Mononuclear cell (primary cell): ENCODE measurements at regions not wholly inside any gene's neighbourhood (a gene's known extent, or its start where the extent isn't known, plus 50 kb on each side); places are given as distances from the start of the nearest gene placed in this dataset.
"Not testable (repeated sequence)": the region's sequence is repeated elsewhere in the genome, so short reads cannot be mapped to it uniquely, and the experiment has no call there.

Experiments used
- H3K27me3 ChIP-seq: 2 replicates; pipeline ENCODE4 v1.6.0; 2011; ENCODE audit warnings: low read length, control low read depth; ENCODE audit not compliant: insufficient read depth
- H3K4me1 ChIP-seq: 2 replicates; pipeline ENCODE4 v1.5.1; 2011; ENCODE audit warnings: mild to moderate bottlenecking, low read length, control low read depth; ENCODE audit not compliant: insufficient read depth
- H3K4me3 ChIP-seq: 2 replicates; pipeline ENCODE4 v1.5.1; 2011; ENCODE audit warnings: mild to moderate bottlenecking, low read length, moderate library complexity
- H3K9me3 ChIP-seq: 2 replicates; pipeline ENCODE4 v1.5.1; 2011; ENCODE audit warnings: low read depth, mild to moderate bottlenecking, control low read depth, low read length

DNA sequence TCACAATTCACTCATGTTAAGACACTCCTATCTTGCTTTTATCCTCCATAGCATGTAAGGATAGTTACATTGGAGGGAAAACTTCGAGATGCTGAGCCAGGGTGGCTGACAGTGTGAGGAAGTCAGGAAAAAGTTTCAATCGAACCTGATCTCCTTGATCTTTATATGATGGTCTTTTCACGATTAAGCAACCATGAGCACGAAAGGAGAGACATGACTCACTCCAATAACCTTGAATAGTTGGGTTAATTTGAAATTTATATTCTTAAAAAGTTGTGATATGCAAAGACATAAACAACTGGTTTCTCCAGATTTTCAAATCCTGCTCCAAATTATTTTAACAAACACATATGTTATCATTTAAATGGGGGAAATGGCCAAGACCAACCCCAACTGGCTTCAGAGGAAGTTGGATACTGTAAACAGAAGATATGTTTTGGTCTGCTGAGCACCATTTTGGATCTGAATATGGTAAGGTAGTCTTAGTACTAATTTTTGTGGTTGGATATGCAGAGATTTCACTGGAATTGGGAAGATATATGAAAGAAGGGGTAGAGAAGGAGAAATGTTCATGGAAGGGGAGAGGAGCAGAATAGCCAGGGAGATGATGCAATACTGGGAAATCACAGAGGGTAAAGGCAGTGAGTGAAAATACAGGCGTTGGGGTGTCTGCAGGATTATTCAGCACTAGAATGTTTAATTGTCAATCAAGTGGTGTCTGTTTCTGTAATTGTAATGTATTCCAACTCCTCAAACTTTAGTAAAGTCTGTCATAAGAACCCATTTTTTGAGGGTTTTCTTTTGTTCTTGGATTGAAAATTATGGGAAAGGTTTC is 185.2 kb upstream of the SLC38A2 start:
- Histone ChIP-seq H3K9me3 (no peaks in the 10 kb centered on the region), H3K27me3 (no peaks in the 10 kb centered on the region), H3K4me1 (peaks cover 14% of the 10 kb centered on the region), H3K4me3 (no peak overlapping the region)

DNA sequence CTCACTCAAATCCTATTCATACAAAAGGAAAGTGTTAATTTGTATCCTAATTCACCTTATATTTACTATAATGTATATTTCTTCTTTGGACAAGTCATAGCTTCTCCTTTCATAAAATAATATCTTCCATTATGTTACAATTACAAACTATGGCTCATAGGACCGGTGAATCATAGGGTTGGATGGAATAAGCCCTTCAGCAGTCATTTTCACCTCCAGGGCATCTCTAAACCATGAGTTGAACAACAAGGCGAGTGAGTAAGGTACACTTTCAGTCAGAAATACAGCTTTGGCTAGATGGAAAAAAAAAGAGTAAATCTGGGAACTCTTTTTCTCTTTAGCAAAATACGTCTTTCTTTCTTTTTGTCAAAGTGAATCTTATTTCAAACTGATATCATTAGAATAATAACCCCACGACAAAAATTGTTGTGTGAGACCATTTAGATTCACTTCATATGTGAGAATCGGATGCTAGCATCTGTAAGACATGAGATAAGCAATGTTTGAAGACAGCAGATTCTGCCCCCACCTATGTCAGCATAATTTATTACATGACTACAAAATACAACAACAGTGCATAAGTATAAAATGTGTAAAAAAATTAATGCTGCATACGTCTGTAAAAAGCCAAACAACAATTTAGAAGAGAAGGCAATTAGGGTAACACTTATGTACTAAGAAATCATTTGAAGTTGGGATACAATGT is 184.4 kb upstream of the SLC38A2 start:
- H3K9me3 ChIP-seq, result no peaks in the 10 kb centered on the region
- no peak overlapping the region for H3K4me3 ChIP-seq
- peaks cover 6% of the 10 kb centered on the region for H3K4me1 ChIP-seq
- no peaks in the 10 kb centered on the region for H3K27me3 ChIP-seq

DNA sequence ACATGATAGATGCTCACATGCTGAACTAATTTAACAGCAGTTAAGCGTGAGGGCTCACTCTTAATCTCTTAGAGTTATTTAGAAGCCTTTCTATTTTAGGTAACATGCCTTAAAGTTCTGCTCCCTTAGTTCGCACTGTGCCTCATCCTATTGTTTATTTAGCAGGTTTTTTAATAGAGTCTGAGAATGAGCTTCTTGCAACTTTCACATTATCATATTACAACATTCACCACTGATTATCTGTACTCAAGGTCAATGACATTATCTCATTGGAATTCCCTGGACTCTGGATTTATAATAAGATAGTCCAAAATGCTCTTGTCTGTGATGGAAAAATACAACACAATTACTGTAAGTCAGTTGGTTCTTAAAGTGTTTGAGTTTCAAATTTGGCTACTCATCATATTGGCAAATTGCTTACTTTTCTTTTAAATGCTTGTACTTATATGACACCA is 183.6 kb upstream of the SLC38A2 start:
- no peak overlapping the region for H3K4me3 ChIP-seq
- H3K27me3 ChIP-seq, result no peaks in the 10 kb centered on the region
- no peaks in the 10 kb centered on the region for H3K9me3 ChIP-seq
- H3K4me1 ChIP-seq, result peaks cover 11% of the 10 kb centered on the region

DNA sequence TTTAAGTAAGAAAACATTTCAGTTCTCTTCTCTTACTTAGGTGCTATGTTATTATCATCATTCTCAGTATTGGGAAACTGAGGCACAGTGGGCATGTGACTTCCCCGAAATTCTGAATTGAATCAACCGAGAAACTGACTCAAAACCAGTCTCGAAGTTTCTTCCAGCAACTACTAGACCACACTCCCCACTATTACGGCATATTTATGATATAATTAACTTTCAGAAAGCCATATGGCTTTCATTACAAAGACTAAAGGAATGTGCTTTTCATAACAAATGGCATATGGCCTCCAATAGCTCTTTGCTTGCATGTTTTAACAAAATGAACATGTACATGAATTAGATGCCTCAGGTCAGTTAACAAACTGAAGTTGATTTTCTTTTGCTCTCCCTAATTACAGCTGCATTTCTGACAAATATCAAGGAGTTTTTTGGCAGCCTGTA is 182.9 kb upstream of the SLC38A2 start:
- Histone ChIP-seq H3K4me1 (peaks cover 18% of the 10 kb centered on the region), H3K27me3 (no peaks in the 10 kb centered on the region), H3K4me3 (no peak overlapping the region), H3K9me3 (no peaks in the 10 kb centered on the region)

DNA sequence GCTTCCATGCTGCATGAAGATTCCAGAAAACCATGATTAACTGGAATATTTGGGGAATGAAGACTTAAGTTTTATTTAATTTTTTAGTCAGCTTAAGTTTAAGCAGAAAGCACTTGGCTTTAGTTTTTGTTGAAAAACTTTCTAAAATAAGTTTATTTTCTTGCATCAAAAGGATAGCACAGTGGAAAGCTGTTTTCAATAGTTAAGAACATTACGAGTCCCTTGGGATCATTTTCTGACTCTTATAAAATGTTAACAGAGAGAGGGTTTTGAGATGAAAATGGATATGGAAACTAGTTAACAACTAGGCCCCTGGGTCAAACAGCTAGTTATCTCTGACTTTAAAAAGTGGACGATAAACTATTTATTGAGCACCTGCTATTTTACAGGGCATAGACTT is 181.9 kb upstream of the SLC38A2 start:
- H3K27me3 ChIP-seq, result no peaks in the 10 kb centered on the region
- no peaks in the 10 kb centered on the region for H3K9me3 ChIP-seq
- H3K4me1 ChIP-seq, result peaks cover 27% of the 10 kb centered on the region
- no peak overlapping the region for H3K4me3 ChIP-seq

DNA sequence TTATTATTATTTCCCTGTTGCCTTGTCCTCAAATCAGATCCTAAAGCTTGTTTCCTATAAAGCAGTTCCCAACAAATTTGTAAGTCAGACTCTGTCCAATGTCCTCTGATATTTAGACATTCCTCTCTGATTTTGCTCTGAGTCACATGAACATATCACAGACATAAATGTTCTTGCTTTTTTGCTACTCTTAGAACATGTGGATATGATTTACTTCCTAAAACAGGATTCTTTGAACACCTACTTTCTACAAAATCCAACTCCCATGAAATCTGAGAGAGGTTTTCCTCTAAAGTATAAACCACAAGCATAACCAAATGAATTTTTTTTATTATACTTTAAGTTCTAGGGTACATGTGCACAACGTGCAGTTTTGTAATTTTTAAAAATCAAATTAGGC is 181.3 kb upstream of the SLC38A2 start:
- Histone ChIP-seq H3K4me1 (peaks cover 33% of the 10 kb centered on the region), H3K9me3 (no peaks in the 10 kb centered on the region), H3K4me3 (no peak overlapping the region), H3K27me3 (no peaks in the 10 kb centered on the region)

DNA sequence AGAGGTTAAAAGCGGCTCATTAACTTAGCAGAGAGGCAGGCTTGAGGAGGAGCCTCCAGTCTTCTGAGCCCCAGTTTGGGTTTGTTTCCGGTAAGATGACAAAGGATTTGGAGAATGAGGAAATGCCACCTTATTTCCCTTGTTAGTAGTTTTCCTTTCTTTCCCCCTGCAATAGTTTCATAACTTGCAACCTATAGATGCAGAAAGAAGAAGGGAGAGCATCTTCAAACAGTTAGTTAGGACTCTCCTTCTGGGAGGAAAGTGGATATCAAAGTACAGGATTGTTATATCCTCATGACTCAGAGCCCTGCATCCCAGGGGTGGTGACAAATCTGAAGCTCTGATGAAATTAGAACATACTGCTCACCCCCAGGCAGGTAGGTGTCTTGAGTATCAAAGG is 180.7 kb upstream of the SLC38A2 start:
- Histone ChIP-seq H3K4me1 (peaks cover 33% of the 10 kb centered on the region), H3K4me3 (no peak overlapping the region), H3K27me3 (no peaks in the 10 kb centered on the region), H3K9me3 (no peaks in the 10 kb centered on the region)

DNA sequence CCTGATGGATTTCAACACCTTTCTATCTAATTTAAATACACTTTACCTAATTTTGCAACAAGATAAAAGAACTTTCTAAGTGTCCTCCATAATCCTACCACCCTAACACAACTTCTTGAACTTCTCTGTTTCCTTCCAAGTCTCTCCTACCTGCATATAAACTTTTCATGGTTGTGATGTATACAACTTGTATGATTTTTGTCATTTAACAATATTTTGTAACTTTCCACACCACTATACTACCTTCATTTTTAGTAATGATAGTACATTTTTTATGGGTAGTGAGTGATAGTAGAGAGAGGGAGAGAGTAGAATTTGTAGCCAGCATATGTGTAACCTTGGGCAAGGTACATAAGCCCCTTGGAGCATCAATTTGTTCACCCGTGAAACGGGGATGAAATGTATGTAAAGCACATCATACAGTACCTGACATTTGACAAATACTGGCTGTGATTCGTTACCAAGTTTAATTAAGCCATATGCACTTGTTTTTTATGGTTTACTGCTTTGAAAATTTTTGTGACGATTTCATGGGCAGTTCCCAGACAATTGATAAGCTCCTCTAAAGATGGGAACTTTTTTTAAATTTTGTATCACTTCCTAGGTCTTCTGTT is 177.8 kb upstream of the SLC38A2 start:
- Histone ChIP-seq H3K4me3 (no peak overlapping the region), H3K9me3 (no peaks in the 10 kb centered on the region), H3K27me3 (no peaks in the 10 kb centered on the region), H3K4me1 (peaks cover 44% of the 10 kb centered on the region)

DNA sequence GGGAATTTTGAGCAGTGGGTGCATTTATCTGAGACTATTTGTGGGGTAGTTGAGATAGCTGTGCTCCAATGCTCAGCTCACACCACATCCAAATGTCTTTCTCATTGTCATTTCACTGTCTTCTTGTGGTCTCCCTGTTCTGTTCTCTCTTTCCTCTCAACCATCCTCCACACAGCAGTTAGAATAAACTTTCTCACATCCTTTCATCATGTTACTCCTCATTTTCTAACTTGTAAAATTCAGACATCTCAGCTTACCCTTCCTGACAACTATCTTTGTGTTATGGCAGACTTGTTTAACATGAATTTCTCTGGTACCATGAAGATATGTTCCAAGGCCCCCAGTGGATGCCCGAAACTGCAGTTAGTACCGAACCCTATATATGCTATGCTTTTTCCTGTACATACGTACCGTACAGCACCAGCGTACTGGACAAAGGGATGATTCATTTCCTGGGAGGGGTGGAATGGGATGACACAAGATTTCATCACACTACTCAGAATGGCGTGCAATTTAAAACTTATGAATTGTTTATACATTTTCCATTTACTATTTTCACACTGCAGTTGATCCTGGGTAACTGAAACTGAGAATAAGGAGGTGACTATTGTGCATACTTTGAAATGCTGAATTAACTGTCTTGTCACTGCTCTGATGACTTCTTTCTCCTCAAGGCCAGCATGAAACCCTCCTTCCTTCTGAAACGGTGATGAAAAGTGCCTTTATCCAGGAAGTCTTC is 177.1 kb upstream of the SLC38A2 start:
- Histone ChIP-seq H3K9me3 (no peaks in the 10 kb centered on the region), H3K4me3 (no peak overlapping the region), H3K27me3 (no peaks in the 10 kb centered on the region), H3K4me1 (peaks cover 44% of the 10 kb centered on the region)

DNA sequence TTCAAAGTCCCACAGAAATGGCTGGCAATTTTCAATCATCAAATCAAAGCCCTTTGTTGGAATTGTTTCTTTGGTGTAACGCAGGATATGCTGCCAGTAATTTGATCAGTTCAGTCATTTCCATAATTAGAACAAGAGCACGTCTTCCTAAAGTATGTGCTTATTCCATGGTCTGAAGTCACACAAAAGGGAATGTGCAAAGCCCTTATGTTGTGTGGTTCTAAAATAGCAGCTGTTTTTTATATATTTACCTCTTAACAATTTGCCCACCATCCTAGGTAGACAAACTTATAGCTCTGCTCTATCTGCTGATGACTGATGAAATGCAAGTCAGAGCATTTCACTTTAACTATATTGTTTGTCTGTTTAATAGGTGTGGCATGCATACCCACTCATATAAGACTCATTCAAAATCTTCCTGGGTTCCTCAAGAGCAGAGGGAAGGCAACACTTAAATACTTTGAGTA is 176.1 kb upstream of the SLC38A2 start:
- Histone ChIP-seq H3K4me3 (no peak overlapping the region), H3K4me1 (peaks cover 44% of the 10 kb centered on the region)

DNA sequence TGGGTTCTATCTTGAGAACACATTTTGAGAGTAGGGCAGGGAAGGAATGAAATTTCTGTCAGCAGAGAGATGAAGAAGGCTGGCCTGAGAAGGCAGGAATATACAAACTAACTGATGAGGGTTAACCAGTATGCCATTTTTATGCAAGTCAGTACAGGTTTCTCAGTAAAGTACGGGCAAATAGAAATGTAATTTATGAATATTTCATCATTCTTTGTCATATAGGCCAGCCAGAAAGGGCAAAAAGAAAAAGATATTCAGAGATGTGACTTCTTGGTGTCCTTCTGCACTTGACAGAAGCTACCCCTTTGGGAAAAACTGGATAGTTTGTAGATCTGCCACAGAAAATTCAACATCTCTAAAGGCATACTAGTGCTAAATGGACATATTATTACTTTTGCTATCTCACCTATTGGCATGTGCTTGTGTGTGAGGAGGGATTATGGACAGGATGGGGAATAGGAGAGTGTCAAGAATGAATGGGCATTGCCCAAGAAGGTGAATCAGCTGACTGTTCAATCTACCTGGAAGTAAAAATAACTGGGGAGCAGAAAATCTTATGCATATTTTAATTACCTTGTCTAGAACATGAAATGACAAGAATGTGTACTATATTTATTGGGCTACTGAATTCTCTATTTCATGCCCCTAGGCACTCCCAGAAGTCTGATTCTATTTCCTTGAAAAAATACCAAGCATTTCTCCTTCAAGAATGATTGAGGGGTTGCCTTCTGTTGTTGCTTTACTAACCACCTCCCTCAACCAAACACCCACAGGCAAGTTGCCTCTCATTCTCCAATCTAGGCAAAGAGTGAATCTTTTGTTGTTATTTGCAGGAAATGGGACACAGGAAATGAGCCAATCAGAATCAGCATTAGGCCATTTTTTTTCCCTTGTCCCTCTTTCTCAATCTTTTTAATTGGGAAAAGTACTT is 175.1 kb upstream of the SLC38A2 start:
- Histone ChIP-seq H3K9me3 (no peaks in the 10 kb centered on the region), H3K4me1 (peaks cover 40% of the 10 kb centered on the region), H3K27me3 (no peaks in the 10 kb centered on the region), H3K4me3 (no peak overlapping the region)

More for the DNA sequence above, 176.1 kb upstream of the SLC38A2 start:
- no peaks in the 10 kb centered on the region for H3K27me3 ChIP-seq
- no peaks in the 10 kb centered on the region for H3K9me3 ChIP-seq

DNA sequence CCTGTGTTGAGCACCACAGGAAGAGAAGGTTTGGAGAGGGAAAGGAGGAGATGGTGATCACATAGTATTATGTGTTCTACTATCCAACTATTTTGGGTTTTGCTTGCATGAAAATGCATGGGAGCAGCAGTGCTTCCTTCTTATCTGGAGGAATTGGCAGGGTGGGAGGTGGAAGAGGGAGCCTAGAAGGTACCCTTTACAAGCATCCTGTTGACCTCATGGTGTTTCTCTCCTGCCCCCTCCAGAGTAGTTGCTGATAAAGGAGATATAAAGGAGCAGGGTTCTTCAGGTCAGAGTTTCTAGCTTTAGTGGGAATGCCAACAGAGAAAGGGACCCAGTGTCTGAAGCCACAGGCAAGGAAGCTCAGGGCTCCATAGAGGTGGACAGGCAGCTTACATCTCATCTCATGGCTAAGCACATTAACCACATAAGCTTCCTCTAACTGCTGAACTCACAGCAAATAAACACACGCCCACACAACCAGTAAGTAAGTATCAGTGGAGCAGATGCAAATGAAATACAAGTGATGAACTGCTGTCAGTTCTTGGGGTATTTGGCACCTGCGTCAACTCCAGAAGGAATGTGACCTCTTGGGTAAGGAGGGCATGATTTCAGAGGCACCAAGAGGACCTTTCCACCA is 174.2 kb upstream of the SLC38A2 start:
- H3K4me1 ChIP-seq, result peaks cover 38% of the 10 kb centered on the region

DNA sequence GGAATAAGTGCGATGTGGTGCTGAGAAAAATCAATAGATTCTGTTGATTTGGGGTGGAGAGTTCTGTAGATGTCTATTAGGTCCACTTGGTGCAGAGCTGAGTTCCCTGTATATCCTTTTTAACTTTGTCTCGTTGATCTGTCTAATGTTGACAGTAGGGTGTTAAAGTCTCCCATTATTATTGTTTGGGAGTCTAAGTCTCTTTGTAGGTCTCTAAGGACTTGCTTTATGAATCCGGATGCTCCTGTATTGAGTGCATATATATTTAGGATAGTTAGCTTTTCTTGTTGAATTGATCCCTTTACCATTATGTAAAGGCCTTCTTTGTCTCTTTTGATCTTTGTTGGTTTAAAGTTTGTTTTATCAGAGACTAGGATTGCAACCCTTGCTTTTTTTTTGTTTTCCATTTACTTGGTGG is 170.8 kb upstream of the SLC38A2 start:
- peaks cover 11% of the 10 kb centered on the region for H3K4me1 ChIP-seq
- H3K9me3 ChIP-seq, H3K27me3 ChIP-seq, H3K4me3 ChIP-seq: not testable (repeated sequence)

More for the DNA sequence above, 174.2 kb upstream of the SLC38A2 start:
- H3K27me3 ChIP-seq, result no peaks in the 10 kb centered on the region
- H3K9me3 ChIP-seq, result no peaks in the 10 kb centered on the region
- no peak overlapping the region for H3K4me3 ChIP-seq
